Ascending aorta (tissue), 2 donors: ENCODE measurements at regions not wholly inside any gene's neighbourhood (a gene's known extent, or its start where the extent isn't known, plus 50 kb on each side); places are given as distances from the start of the nearest gene placed in this dataset.

ENCODE experiments used
- DNase-seq, 2 donors: peaks; one replicate each; pipeline ENCODE4 v3.0.0-alpha.2; 2019; ENCODE audit warnings: low spot score in 2 of 2
- H3K27ac ChIP-seq, 2 donors: fragments of 200-600 bp; sonication (generic); one replicate each; pipeline ENCODE4 v1.5.1; 2016 to 2017; ENCODE audit warnings: mild to moderate bottlenecking in 1 of 2
- H3K27me3 ChIP-seq: fragments of 200-600 bp; sonication (generic); one replicate; pipeline ENCODE4 v1.5.1; 2017
- H3K36me3 ChIP-seq, 2 donors: fragments of 200-600 bp; sonication (generic); one replicate each; pipeline ENCODE4 v1.5.1; 2016
- H3K4me1 ChIP-seq, 2 donors: fragments of 200-600 bp; sonication (generic); one replicate each; pipeline ENCODE4 v1.5.1; 2016 to 2017; ENCODE audit warnings: mild to moderate bottlenecking in 1 of 2
- H3K4me3 ChIP-seq, 2 donors: fragments of 200-600 bp; sonication (generic); one replicate each; pipeline ENCODE4 v1.5.1; 2016 to 2017; ENCODE audit warnings: mild to moderate bottlenecking in 1 of 2
- H3K9me3 ChIP-seq, 2 donors: fragments of 200-600 bp; sonication (generic); one replicate each; pipeline ENCODE4 v1.5.1; 2016
- intact Hi-C: fragments of 100-400 bp; cut with DNase I; formaldehyde crosslinking; loops from one replicate; pipeline ENCODE4 v1.15.1; 2023
- TF ChIP-seq, protein P1 (sequence below), 3 experiments: fragments of 200-600 bp in 2 of 3; fragments of 450-650 bp in 1 of 3; sonication (generic) in 2 of 3; IDR thresholded peaks; one replicate each; pipeline ENCODE4 v1.5.1; 2016 to 2019; ENCODE audit warnings: antibody characterized with exemption in 3 of 3, mild to moderate bottlenecking in 1 of 3, moderate library complexity in 1 of 3

DNA sequence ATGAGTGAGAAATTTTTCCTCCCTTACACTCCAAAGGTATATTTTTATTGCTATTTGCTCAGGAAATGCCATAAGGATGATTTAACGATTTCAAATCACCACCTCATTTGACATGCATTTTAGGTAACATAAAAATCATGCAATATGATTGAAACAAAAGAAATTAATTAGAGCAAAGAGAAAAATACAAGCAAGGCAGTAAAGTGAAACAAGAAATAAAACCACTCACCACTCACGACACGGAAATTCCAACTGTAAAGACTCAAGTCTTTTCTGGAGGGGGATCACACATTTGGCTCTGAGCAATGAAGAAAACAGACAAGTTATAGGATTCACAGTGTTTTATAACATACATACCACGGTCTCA, 86.8 kb upstream of the ARHGAP29 start:
- DNase-seq, result no peak
- peak overlapping the region; percentile 83 to 90 for H3K27ac ChIP-seq
- peaks cover 9 to 39% of the 10 kb centered on the region in 2 donors for H3K4me1 ChIP-seq

DNA sequence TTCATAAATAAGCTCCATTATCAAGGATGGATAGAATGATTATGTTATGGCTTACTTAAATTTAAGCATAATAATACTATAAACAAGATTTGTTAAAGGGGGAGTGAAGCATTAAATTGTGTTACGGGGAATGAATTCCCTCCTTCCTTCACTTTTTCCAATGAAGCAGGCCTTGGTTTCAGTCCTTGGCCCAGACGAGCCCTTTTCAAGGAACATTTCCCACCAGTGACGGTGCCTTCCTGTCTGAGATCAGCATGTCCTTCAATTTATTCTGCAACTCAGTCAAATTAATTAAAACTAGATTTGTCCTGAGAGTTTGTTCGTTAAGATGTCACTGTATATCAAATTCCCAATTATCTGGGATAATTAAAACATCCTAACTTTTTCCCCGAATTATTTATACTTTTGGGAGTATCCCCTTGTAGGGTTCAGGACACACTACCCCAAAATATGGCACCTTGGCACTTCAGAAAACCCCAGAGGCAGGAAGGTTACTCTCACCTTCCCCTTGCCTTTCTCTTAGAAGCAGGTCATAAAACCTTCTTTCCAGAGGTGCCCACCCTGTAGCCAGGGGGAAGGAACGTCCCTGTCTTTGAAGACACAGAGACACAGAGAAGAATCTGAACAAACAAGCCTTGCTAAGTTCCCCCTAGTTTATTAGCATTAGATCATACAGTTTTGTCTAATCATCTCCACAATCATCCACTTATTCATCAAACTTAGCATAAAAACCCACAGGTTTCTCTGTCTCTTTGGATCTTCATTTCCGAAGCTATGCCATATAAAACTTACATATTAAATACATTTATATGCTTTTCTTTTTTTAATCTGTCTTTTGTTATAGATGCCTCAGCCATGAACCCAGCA, 86.2 kb upstream of the ARHGAP29 start:
- no peak for DNase-seq
- no peaks in the 10 kb centered on the region for H3K9me3 ChIP-seq
- peaks cover 9 to 39% of the 10 kb centered on the region in 2 donors for H3K4me1 ChIP-seq
- no peaks in the 10 kb centered on the region for H3K36me3 ChIP-seq
- H3K27me3 ChIP-seq, result no peaks in the 10 kb centered on the region
- intact Hi-C loops, result loop anchor here (2.0 kb wide), 1 partner anchor 87 kb away; the partner anchor contains the start of gene ARHGAP29
- H3K27ac ChIP-seq, result peak overlapping the region; percentile 83 to 90
- TF ChIP-seq, protein P1, sequence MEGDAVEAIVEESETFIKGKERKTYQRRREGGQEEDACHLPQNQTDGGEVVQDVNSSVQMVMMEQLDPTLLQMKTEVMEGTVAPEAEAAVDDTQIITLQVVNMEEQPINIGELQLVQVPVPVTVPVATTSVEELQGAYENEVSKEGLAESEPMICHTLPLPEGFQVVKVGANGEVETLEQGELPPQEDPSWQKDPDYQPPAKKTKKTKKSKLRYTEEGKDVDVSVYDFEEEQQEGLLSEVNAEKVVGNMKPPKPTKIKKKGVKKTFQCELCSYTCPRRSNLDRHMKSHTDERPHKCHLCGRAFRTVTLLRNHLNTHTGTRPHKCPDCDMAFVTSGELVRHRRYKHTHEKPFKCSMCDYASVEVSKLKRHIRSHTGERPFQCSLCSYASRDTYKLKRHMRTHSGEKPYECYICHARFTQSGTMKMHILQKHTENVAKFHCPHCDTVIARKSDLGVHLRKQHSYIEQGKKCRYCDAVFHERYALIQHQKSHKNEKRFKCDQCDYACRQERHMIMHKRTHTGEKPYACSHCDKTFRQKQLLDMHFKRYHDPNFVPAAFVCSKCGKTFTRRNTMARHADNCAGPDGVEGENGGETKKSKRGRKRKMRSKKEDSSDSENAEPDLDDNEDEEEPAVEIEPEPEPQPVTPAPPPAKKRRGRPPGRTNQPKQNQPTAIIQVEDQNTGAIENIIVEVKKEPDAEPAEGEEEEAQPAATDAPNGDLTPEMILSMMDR (IDR thresholded peaks at IDR 0.05), result no peak
- H3K4me3 ChIP-seq, result no peak overlapping the region

More for the DNA sequence above, 86.8 kb upstream of the ARHGAP29 start:
- H3K36me3 ChIP-seq, result no peaks in the 10 kb centered on the region
- TF ChIP-seq, protein P1 (IDR thresholded peaks at IDR 0.05), result no peak
- no peak overlapping the region for H3K4me3 ChIP-seq
- intact Hi-C loops, result loop anchor here (2.0 kb wide), 1 partner anchor 87 kb away; the partner anchor contains the start of gene ARHGAP29
- H3K27me3 ChIP-seq, result no peaks in the 10 kb centered on the region
- no peaks in the 10 kb centered on the region for H3K9me3 ChIP-seq

DNA sequence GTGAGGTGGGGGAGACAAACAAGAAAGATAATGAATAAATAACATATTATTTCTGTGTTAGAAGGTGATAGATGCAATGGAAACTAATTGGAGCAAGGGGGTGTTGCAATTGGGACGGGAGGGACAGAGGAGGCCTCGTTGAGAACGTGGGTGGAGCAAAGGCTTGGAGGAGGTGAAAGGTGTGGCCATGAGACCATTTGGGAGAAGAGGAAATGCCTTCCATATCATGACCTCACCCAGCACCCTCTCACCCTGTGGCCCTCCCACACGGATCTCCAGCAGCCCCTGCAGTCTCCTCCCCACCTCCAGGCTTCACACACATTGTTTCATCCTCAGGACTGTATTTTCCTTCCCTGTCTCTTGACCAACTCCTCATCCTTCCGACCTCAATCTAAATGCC, 85.3 kb upstream of the ARHGAP29 start:
- no peaks in the 10 kb centered on the region for H3K9me3 ChIP-seq
- no peak for DNase-seq
- H3K27ac ChIP-seq, result peak overlapping the region; percentile 83 to 90
- H3K4me3 ChIP-seq, result no peak overlapping the region
- intact Hi-C loops, result no loop called here
- no peaks in the 10 kb centered on the region for H3K27me3 ChIP-seq
- peaks cover 9 to 39% of the 10 kb centered on the region in 2 donors for H3K4me1 ChIP-seq
- no peaks in the 10 kb centered on the region for H3K36me3 ChIP-seq
- TF ChIP-seq, protein P1 (IDR thresholded peaks at IDR 0.05), result no peak

GRCh38 chr1:94321662-94322061, 84.3 kb upstream of the ARHGAP29 start:
- H3K4me1 ChIP-seq, result peaks cover 9 to 35% of the 10 kb centered on the region in 2 donors

DNA sequence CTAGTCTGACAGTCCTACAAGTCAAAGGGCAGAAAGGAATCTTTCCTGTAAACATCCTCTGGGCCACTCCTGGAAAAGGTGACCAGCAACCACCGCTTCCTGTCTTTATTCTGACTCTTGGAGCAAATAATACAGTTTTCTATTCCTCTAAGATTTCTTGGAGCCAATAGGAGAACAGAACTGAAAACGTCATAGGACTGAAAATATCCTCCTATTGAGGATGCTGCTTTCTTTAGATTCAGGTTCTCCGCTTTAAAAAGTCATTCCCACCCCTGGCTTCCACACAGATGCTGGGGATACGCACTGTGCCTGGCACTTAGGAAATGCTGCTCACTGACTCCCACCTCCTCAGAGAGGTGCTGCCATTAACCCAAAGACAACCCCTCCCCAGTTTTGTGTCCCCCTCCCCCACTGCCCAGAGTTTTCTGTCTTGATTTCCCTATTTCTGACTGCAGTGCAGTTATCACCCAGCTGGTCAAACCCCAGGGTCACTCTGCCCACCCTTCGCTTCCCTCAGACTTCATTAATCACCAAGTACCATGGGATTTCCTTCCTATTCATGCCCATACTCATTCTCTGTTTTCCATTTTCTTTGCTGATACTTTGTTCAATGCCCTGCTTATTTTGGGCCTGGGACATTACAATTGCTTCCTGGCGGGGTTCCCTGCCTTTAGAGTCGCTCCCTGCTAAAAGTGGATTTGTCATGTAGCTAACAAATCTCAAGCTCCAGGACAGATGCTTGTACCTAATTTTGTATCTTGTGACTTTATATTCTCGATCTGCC, 82.1 kb upstream of the ARHGAP29 start:
- TF ChIP-seq, protein P1 (IDR thresholded peaks at IDR 0.05), result no peak
- Histone ChIP-seq H3K9me3 (no peaks in the 10 kb centered on the region), H3K36me3 (no peaks in the 10 kb centered on the region), H3K4me1 (peaks cover 9 to 20% of the 10 kb centered on the region in 2 donors), H3K27me3 (no peaks in the 10 kb centered on the region), H3K27ac (peak overlapping the region in 1 of 2 donors; percentile 44), H3K4me3 (no peak overlapping the region)
- no peak for DNase-seq
- intact Hi-C loops, result no loop called here

More at GRCh38 chr1:94321662-94322061, 84.3 kb upstream of the ARHGAP29 start:
- Histone ChIP-seq H3K27me3 (no peaks in the 10 kb centered on the region), H3K9me3 (no peaks in the 10 kb centered on the region), H3K36me3 (no peaks in the 10 kb centered on the region), H3K4me3 (no peak overlapping the region), H3K27ac (no peak overlapping the region)
- intact Hi-C loops, result no loop called here
- TF ChIP-seq, protein P1 (IDR thresholded peaks at IDR 0.05), result no peak
- DNase-seq, result no peak
